Gastrocnemius medialis (tissue), 4 donors: ENCODE measurements at regions not wholly inside any gene's neighbourhood (a gene's known extent, or its start where the extent isn't known, plus 50 kb on each side); places are given as distances from the start of the nearest gene placed in this dataset.

Source experiments
- POLR2A ChIP-seq, 2 donors: fragments of 450-650 bp; IDR thresholded peaks; one replicate each; pipeline ENCODE4 v1.6.1; 2017; ENCODE audit warnings: antibody characterized with exemption in 2 of 2, mild to moderate bottlenecking in 2 of 2, moderate library complexity in 2 of 2
- TF ChIP-seq, protein P1 (sequence below), 5 experiments: fragments of 450-650 bp in 3 of 5; fragments of 200-600 bp in 2 of 5; sonication (generic) in 2 of 5; IDR thresholded peaks in 4 of 5; conservative IDR thresholded peaks in 1 of 5; 1 replicate in 4 of 5; 2 replicates in 1 of 5; pipeline ENCODE4 v1.5.1; 2016 to 2019; ENCODE audit warnings: antibody characterized with exemption in 5 of 5, mild to moderate bottlenecking in 3 of 5, moderate library complexity in 3 of 5

DNA sequence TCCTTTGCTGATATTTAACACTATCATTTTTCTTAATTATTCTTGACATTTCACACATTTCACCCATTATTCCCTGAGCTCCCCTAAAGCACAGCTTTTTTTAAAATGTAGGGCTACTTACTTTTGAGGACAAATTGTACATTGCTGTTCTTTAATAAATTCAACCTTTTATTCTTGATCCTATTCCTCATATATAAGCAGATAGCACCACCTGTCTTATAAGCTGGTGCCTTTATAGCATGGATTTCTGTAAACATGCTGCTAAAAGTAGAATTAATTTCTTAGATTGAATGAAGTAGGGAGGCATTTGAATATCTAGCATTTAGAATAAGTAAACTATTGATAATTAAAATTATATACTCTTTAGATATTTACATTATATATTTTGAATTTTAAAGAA, 603.4 kb upstream of the PCDH9 start:
- TF ChIP-seq, protein P1, sequence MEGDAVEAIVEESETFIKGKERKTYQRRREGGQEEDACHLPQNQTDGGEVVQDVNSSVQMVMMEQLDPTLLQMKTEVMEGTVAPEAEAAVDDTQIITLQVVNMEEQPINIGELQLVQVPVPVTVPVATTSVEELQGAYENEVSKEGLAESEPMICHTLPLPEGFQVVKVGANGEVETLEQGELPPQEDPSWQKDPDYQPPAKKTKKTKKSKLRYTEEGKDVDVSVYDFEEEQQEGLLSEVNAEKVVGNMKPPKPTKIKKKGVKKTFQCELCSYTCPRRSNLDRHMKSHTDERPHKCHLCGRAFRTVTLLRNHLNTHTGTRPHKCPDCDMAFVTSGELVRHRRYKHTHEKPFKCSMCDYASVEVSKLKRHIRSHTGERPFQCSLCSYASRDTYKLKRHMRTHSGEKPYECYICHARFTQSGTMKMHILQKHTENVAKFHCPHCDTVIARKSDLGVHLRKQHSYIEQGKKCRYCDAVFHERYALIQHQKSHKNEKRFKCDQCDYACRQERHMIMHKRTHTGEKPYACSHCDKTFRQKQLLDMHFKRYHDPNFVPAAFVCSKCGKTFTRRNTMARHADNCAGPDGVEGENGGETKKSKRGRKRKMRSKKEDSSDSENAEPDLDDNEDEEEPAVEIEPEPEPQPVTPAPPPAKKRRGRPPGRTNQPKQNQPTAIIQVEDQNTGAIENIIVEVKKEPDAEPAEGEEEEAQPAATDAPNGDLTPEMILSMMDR (IDR thresholded peaks at IDR 0.05 in 4 of 5, conservative IDR thresholded peaks at IDR 0.05 in 1 of 5), result no peak
- TF ChIP-seq POLR2A (IDR thresholded peaks at IDR 0.05), result no peak
